Activated T-cell treated with anti-CD3 and anti-CD28 coated beads, Interleukin-2, amount 50 U/mL, for 1 hour (primary cell): ENCODE measurements at regions not wholly inside any gene's neighbourhood (a gene's known extent, or its start where the extent isn't known, plus 50 kb on each side); places are given as distances from the start of the nearest gene placed in this dataset.

ENCODE experiments used
- DNase-seq: peaks from one replicate; pipeline ENCODE4 v3.0.0-alpha.2; 2020

GRCh38 chr3:186487819-186488218 lies 56.4 kb downstream of the CRYGS start:
- no peak for DNase-seq

- DNase-seq = no peak
Measured at GRCh38 chr3:186487037-186487436, 57.1 kb downstream of the CRYGS start.

GRCh38 chr3:186483611-186484340 lies 60.4 kb downstream of the CRYGS start:
- DNase-seq = no peak

GRCh38 chr3:186481526-186481925 lies 62.7 kb downstream of the CRYGS start:
- no peak for DNase-seq

GRCh38 chr3:186477876-186478275 lies 66.3 kb downstream of the CRYGS start:
- DNase-seq = no peak

GRCh38 chr3:186477033-186477432 lies 67.1 kb downstream of the CRYGS start:
- no peak for DNase-seq

- DNase-seq = no peak
Measured at GRCh38 chr3:186476541-186476940, 67.6 kb downstream of the CRYGS start.

- no peak for DNase-seq
Measured at GRCh38 chr3:186476044-186476468, 68.1 kb downstream of the CRYGS start.

GRCh38 chr3:186473166-186473565 lies 71.0 kb downstream of the CRYGS start:
- no peak for DNase-seq

GRCh38 chr3:186472456-186473008 lies 71.6 kb downstream of the CRYGS start:
- no peak for DNase-seq

- no peak for DNase-seq
Measured at GRCh38 chr3:186471771-186472170, 72.4 kb downstream of the CRYGS start.

- DNase-seq = no peak
Measured at GRCh38 chr3:186469525-186469924, 74.7 kb downstream of the CRYGS start.

- DNase-seq = no peak
Measured at GRCh38 chr3:186467969-186468368, 76.2 kb downstream of the CRYGS start.

- DNase-seq = no peak
Measured at GRCh38 chr3:186466391-186466974, 77.7 kb downstream of the CRYGS start.

- no peak for DNase-seq
Measured at GRCh38 chr3:186465508-186465907, 78.7 kb downstream of the CRYGS start.

GRCh38 chr3:186464424-186465093 lies 79.6 kb downstream of the CRYGS start:
- DNase-seq = no peak

- DNase-seq = no peak
Measured at GRCh38 chr3:186461141-186461540, 83.0 kb downstream of the CRYGS start.

- DNase-seq = no peak
Measured at GRCh38 chr3:186459108-186459467, 85.1 kb downstream of the CRYGS start.

GRCh38 chr3:186458306-186459107 lies 85.7 kb downstream of the CRYGS start:
- no peak for DNase-seq

- DNase-seq = no peak
Measured at GRCh38 chr3:186457236-186457635, 86.9 kb downstream of the CRYGS start.

- DNase-seq = no peak
Measured at GRCh38 chr3:186456731-186457191, 87.4 kb downstream of the CRYGS start.

GRCh38 chr3:186454881-186455703 lies 89.1 kb downstream of the CRYGS start:
- no peak for DNase-seq
